ENCODE measurements at regions not wholly inside any gene's neighbourhood (a gene's known extent, or its start where the extent isn't known, plus 50 kb on each side); places are given as distances from the start of the nearest gene placed in this dataset.
"Not testable (repeated sequence)": the region's sequence is repeated elsewhere in the genome, so short reads cannot be mapped to it uniquely, and the experiment has no call there.

GRCh38 chr13:75953589-75953988 is 317.5 kb downstream of the LMO7 start:
- H3K27ac ChIP-seq (ENCODE audit: low read length); H3K9me3 ChIP-seq (ENCODE audit: control insufficient read depth in 1 of 2, low read length in 2 of 2); H3K27me3 ChIP-seq (ENCODE audit: low read depth, low read length); H3K4me3 ChIP-seq (ENCODE audit: low read depth in 1 of 2, low read length in 2 of 2); H3K36me3 ChIP-seq (ENCODE audit: control insufficient read depth in 1 of 2, insufficient read depth in 2 of 2, low read length in 2 of 2); H3K4me1 ChIP-seq (ENCODE audit: control insufficient read depth in 1 of 2, insufficient read depth in 2 of 2, low read length in 2 of 2): not testable (repeated sequence)

- Histone ChIP-seq H3K27ac (ENCODE audit: low read length) (no peak overlapping the region), H3K36me3 (ENCODE audit: control insufficient read depth in 1 of 2, insufficient read depth in 2 of 2, low read length in 2 of 2) (no peaks in the 10 kb centered on the region), H3K4me1 (ENCODE audit: control insufficient read depth in 1 of 2, insufficient read depth in 2 of 2, low read length in 2 of 2) (peaks cover 0 to 3% of the 10 kb centered on the region in 2 donors), H3K27me3 (ENCODE audit: low read depth, low read length) (no peaks in the 10 kb centered on the region), H3K9me3 (ENCODE audit: control insufficient read depth in 1 of 2, low read length in 2 of 2) (no peaks in the 10 kb centered on the region), H3K4me3 (ENCODE audit: low read depth in 1 of 2, low read length in 2 of 2) (no peak overlapping the region)
Measured at GRCh38 chr13:75947448-75947847, 311.3 kb downstream of the LMO7 start.

- no peaks in the 10 kb centered on the region for H3K27me3 ChIP-seq (ENCODE audit: low read depth, low read length)
- no peak overlapping the region for H3K4me3 ChIP-seq (ENCODE audit: low read depth in 1 of 2, low read length in 2 of 2)
- no peaks in the 10 kb centered on the region for H3K9me3 ChIP-seq (ENCODE audit: control insufficient read depth in 1 of 2, low read length in 2 of 2)
- no peak overlapping the region for H3K27ac ChIP-seq (ENCODE audit: low read length)
- peaks cover 0 to 3% of the 10 kb centered on the region in 2 donors for H3K4me1 ChIP-seq (ENCODE audit: control insufficient read depth in 1 of 2, insufficient read depth in 2 of 2, low read length in 2 of 2)
- no peaks in the 10 kb centered on the region for H3K36me3 ChIP-seq (ENCODE audit: control insufficient read depth in 1 of 2, insufficient read depth in 2 of 2, low read length in 2 of 2)
Measured at GRCh38 chr13:75946536-75947284, 310.6 kb downstream of the LMO7 start.

- Histone ChIP-seq H3K27me3 (ENCODE audit: low read depth, low read length) (no peaks in the 10 kb centered on the region), H3K36me3 (ENCODE audit: control insufficient read depth in 1 of 2, insufficient read depth in 2 of 2, low read length in 2 of 2) (no peaks in the 10 kb centered on the region), H3K27ac (ENCODE audit: low read length) (no peak overlapping the region), H3K4me1 (ENCODE audit: control insufficient read depth in 1 of 2, insufficient read depth in 2 of 2, low read length in 2 of 2) (peaks cover 0 to 3% of the 10 kb centered on the region in 2 donors), H3K9me3 (ENCODE audit: control insufficient read depth in 1 of 2, low read length in 2 of 2) (no peaks in the 10 kb centered on the region), H3K4me3 (ENCODE audit: low read depth in 1 of 2, low read length in 2 of 2) (no peak overlapping the region)
Measured at GRCh38 chr13:75945841-75946482, 309.8 kb downstream of the LMO7 start.

GRCh38 chr13:75938811-75939560 is 302.9 kb downstream of the LMO7 start:
- no peak overlapping the region for H3K4me3 ChIP-seq (ENCODE audit: low read depth in 1 of 2, low read length in 2 of 2)
- no peaks in the 10 kb centered on the region for H3K9me3 ChIP-seq (ENCODE audit: control insufficient read depth in 1 of 2, low read length in 2 of 2)
- no peaks in the 10 kb centered on the region for H3K4me1 ChIP-seq (ENCODE audit: control insufficient read depth in 1 of 2, insufficient read depth in 2 of 2, low read length in 2 of 2)
- H3K27ac ChIP-seq (ENCODE audit: low read length): no peak overlapping the region
- H3K36me3 ChIP-seq (ENCODE audit: control insufficient read depth in 1 of 2, insufficient read depth in 2 of 2, low read length in 2 of 2): no peaks in the 10 kb centered on the region
- no peaks in the 10 kb centered on the region for H3K27me3 ChIP-seq (ENCODE audit: low read depth, low read length)

- Histone ChIP-seq H3K4me3 (ENCODE audit: low read depth in 1 of 2, low read length in 2 of 2) (no peak overlapping the region), H3K27me3 (ENCODE audit: low read depth, low read length) (no peaks in the 10 kb centered on the region), H3K27ac (ENCODE audit: low read length) (no peak overlapping the region), H3K36me3 (ENCODE audit: control insufficient read depth in 1 of 2, insufficient read depth in 2 of 2, low read length in 2 of 2) (no peaks in the 10 kb centered on the region), H3K9me3 (ENCODE audit: control insufficient read depth in 1 of 2, low read length in 2 of 2) (no peaks in the 10 kb centered on the region), H3K4me1 (ENCODE audit: control insufficient read depth in 1 of 2, insufficient read depth in 2 of 2, low read length in 2 of 2) (no peaks in the 10 kb centered on the region)
Measured at GRCh38 chr13:75936791-75937190, 300.7 kb downstream of the LMO7 start.

GRCh38 chr13:75935805-75936204 is 299.7 kb downstream of the LMO7 start:
- H3K4me1 ChIP-seq (ENCODE audit: control insufficient read depth in 1 of 2, insufficient read depth in 2 of 2, low read length in 2 of 2): no peaks in the 10 kb centered on the region
- H3K4me3 ChIP-seq (ENCODE audit: low read depth in 1 of 2, low read length in 2 of 2): no peak overlapping the region
- H3K27ac ChIP-seq (ENCODE audit: low read length): no peak overlapping the region
- no peaks in the 10 kb centered on the region for H3K36me3 ChIP-seq (ENCODE audit: control insufficient read depth in 1 of 2, insufficient read depth in 2 of 2, low read length in 2 of 2)
- no peaks in the 10 kb centered on the region for H3K9me3 ChIP-seq (ENCODE audit: control insufficient read depth in 1 of 2, low read length in 2 of 2)
- no peaks in the 10 kb centered on the region for H3K27me3 ChIP-seq (ENCODE audit: low read depth, low read length)

GRCh38 chr13:75934889-75935288 is 298.8 kb downstream of the LMO7 start:
- H3K27me3 ChIP-seq (ENCODE audit: low read depth, low read length): no peaks in the 10 kb centered on the region
- no peaks in the 10 kb centered on the region for H3K9me3 ChIP-seq (ENCODE audit: control insufficient read depth in 1 of 2, low read length in 2 of 2)
- H3K4me1 ChIP-seq (ENCODE audit: control insufficient read depth in 1 of 2, insufficient read depth in 2 of 2, low read length in 2 of 2): no peaks in the 10 kb centered on the region
- H3K4me3 ChIP-seq (ENCODE audit: low read depth in 1 of 2, low read length in 2 of 2): no peak overlapping the region
- no peak overlapping the region for H3K27ac ChIP-seq (ENCODE audit: low read length)
- no peaks in the 10 kb centered on the region for H3K36me3 ChIP-seq (ENCODE audit: control insufficient read depth in 1 of 2, insufficient read depth in 2 of 2, low read length in 2 of 2)

- no peak overlapping the region for H3K27ac ChIP-seq (ENCODE audit: low read length)
- H3K4me3 ChIP-seq (ENCODE audit: low read depth in 1 of 2, low read length in 2 of 2): no peak overlapping the region
- H3K4me1 ChIP-seq (ENCODE audit: control insufficient read depth in 1 of 2, insufficient read depth in 2 of 2, low read length in 2 of 2): no peaks in the 10 kb centered on the region
- H3K36me3 ChIP-seq (ENCODE audit: control insufficient read depth in 1 of 2, insufficient read depth in 2 of 2, low read length in 2 of 2): no peaks in the 10 kb centered on the region
- H3K27me3 ChIP-seq (ENCODE audit: low read depth, low read length): no peaks in the 10 kb centered on the region
- no peaks in the 10 kb centered on the region for H3K9me3 ChIP-seq (ENCODE audit: control insufficient read depth in 1 of 2, low read length in 2 of 2)
Measured at GRCh38 chr13:75932636-75933035, 296.5 kb downstream of the LMO7 start.

GRCh38 chr13:75931116-75931515 is 295.0 kb downstream of the LMO7 start:
- Histone ChIP-seq H3K27ac (ENCODE audit: low read length) (no peak overlapping the region), H3K4me1 (ENCODE audit: control insufficient read depth in 1 of 2, insufficient read depth in 2 of 2, low read length in 2 of 2) (no peaks in the 10 kb centered on the region), H3K27me3 (ENCODE audit: low read depth, low read length) (no peaks in the 10 kb centered on the region), H3K9me3 (ENCODE audit: control insufficient read depth in 1 of 2, low read length in 2 of 2) (no peaks in the 10 kb centered on the region), H3K4me3 (ENCODE audit: low read depth in 1 of 2, low read length in 2 of 2) (no peak overlapping the region), H3K36me3 (ENCODE audit: control insufficient read depth in 1 of 2, insufficient read depth in 2 of 2, low read length in 2 of 2) (no peaks in the 10 kb centered on the region)

GRCh38 chr13:75929076-75929475 is 292.9 kb downstream of the LMO7 start:
- H3K4me1 ChIP-seq (ENCODE audit: control insufficient read depth in 1 of 2, insufficient read depth in 2 of 2, low read length in 2 of 2): no peaks in the 10 kb centered on the region
- H3K36me3 ChIP-seq (ENCODE audit: control insufficient read depth in 1 of 2, insufficient read depth in 2 of 2, low read length in 2 of 2): no peaks in the 10 kb centered on the region
- no peaks in the 10 kb centered on the region for H3K9me3 ChIP-seq (ENCODE audit: control insufficient read depth in 1 of 2, low read length in 2 of 2)
- H3K27me3 ChIP-seq (ENCODE audit: low read depth, low read length): no peaks in the 10 kb centered on the region
- H3K27ac ChIP-seq (ENCODE audit: low read length): no peak overlapping the region
- H3K4me3 ChIP-seq (ENCODE audit: low read depth in 1 of 2, low read length in 2 of 2): no peak overlapping the region

Measured in muscle layer of duodenum (tissue), 2 donors.